ENCODE measurements at regions not wholly inside any gene's neighbourhood (a gene's known extent, or its start where the extent isn't known, plus 50 kb on each side); places are given as distances from the start of the nearest gene placed in this dataset.

DNA sequence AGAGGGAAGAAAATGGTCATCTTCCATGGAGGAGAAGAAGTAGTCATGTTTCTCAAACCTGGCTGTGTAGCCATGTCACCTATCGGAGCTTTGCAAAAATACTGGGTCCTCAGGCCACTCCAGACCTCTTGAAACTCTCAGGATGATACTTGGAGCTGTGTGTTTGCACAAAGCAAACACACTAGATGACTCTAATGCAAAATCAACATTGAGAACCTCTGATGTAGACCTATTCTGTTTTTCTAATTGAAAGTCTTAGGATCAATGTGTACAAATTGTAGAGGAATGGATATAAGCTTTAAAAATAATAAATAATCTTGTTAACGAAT is 444.3 kb downstream of the RND3 start:
- TF ChIP-seq, protein P1, sequence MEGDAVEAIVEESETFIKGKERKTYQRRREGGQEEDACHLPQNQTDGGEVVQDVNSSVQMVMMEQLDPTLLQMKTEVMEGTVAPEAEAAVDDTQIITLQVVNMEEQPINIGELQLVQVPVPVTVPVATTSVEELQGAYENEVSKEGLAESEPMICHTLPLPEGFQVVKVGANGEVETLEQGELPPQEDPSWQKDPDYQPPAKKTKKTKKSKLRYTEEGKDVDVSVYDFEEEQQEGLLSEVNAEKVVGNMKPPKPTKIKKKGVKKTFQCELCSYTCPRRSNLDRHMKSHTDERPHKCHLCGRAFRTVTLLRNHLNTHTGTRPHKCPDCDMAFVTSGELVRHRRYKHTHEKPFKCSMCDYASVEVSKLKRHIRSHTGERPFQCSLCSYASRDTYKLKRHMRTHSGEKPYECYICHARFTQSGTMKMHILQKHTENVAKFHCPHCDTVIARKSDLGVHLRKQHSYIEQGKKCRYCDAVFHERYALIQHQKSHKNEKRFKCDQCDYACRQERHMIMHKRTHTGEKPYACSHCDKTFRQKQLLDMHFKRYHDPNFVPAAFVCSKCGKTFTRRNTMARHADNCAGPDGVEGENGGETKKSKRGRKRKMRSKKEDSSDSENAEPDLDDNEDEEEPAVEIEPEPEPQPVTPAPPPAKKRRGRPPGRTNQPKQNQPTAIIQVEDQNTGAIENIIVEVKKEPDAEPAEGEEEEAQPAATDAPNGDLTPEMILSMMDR (IDR thresholded peaks at IDR 0.05): no peak
- no peak for TF ChIP-seq POLR2A (IDR thresholded peaks at IDR 0.05)

All from esophagus squamous epithelium (tissue), 4 donors.